Right renal cortex interstitium (tissue), 3 donors: ENCODE measurements at regions not wholly inside any gene's neighbourhood (a gene's known extent, or its start where the extent isn't known, plus 50 kb on each side); places are given as distances from the start of the nearest gene placed in this dataset.

Experiments used
- DNase-seq, 3 donors: peaks; one replicate each; pipeline ENCODE4 v3.0.0-alpha.2; 2013; ENCODE audit warnings: low read depth in 3 of 3, low spot score in 2 of 3

- DNase-seq = no peak
These were observed 203.3 kb upstream of the JADE1 start for GRCh38 chr4:128606173-128606572.

DNA sequence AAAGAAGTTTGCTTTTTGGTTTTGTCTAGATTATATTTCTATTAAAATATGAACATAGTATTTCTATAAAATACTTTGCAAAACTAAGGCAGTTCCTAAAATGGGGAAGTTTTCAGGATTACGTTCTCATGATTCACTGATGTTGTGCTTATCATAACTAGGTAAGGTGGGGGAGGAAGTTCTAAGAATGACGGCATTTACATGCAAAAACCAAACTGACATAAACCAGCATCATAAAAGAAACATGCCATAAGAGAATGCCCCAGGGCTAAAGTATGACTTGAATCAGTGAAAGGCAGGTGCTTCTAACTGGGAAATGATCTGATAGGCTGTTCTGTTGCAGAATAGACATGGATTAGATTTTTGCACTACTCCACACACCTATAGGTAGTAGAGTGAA, 204.7 kb upstream of the JADE1 start:
- DNase-seq = no peak

DNA sequence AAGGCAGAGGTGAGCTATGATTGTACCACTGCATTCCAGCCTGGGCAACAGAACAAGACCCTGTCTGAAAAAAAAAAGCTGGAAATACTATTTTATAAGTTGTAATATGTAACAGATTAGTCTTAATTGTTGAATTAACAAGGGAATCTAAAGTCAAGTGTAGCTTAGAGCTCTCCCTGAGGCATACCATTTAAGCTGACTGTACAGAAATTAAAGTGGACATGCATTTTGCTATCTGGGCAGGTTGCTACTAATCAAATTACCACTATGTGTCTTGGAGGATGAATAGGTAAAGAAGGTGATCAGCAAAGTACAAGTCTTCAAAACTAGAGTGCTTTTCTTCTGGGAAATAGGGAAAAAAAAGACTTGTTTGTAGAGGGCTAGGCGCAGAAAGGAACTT, 205.3 kb upstream of the JADE1 start:
- DNase-seq = no peak

- no peak for DNase-seq
These were observed 206.4 kb upstream of the JADE1 start for GRCh38 chr4:128603081-128603480.

DNA sequence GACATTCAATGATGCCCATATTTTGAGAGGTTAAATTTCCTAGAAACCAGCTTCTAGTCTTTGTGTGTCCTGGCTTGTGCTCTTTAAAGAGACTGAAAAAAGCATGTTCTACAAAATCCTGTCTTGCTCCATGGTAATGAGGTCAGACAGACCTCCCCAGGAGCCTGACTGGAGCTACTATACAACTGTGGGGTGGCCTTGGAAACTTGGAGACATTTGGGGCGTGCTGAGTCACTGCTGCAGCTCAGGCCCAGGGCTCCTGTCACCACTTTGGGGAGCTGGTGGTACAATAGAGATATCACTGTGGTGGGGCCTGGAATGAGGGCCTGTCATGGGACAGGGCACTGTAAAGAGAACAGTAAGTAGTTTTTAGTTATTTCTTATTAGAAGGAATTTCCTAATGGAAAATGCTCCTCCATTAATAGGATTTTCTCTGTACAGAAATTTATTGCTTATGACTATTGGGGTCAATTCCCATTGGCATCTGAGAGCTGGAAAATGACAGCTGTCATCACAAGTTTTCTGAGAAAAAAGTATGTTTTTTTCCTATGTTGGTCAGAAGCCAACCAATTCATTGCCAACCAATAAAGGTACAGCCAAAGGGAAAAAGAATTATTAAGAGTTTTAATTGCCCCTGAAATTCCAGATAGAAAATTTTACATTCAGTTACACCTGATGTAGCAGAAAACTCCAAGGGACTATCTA, 207.4 kb upstream of the JADE1 start:
- no peak for DNase-seq

DNA sequence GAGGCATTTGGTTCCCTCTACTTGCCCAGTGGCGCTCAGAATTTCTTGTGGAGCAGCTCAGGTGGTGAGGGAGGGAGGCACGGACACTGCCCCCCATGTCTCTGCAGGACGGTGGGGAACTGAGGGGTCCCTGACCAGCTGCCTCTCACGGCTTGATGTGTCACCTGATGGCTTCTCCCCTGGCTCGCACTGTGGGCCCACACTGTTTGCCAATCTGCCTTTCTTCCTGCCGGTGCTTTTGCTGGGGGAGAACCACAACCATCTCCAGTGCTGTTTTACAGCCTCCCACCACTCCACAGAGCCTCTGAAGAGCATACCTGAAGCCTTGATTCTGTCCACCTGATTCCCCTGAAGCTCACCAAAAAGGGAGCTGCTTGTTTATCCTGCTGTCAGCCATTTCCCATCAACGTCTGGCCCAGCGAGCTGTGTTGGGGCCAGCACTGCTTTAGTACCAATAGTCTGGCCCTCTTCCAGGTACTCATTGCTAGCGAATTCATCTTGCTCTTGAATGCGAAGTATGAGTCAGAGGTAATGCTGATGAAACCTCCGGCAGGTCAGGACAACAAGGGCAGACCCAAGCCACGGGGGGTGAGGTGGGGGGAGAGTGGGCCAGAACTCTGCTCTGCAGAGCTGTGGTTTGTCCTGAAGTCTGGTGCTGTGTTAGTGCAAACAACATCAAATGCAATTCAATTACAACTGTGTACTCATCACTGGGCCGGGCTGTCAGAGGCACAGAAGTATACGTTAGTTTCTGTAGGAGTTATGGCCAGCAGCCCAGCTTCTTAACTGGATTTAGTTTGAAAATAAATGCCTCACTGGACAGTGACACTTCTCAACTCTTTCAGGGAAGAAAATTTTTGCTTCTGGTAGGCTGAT, 208.3 kb upstream of the JADE1 start:
- no peak for DNase-seq

- DNase-seq = no peak
These were observed 209.1 kb upstream of the JADE1 start for GRCh38 chr4:128600410-128600809.

DNA sequence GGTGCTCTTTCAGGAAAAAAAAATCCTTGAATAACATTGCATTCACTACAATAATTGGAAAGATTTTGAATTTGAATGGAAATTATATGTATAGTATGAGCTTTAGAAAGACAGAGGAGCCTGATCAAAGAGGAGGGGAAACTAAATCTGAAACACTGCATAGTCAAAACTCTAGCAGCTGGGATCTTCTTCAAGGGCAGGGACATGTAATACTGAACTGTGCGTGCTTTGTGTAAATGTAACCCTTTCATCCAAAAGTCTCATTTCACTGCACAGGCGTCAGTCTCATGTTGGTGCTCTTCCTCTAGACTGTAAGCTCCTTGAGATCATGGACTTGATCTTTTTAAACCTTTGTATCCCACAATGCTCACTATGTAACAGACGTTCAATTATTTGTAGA, 212.0 kb upstream of the JADE1 start:
- DNase-seq = no peak

DNA sequence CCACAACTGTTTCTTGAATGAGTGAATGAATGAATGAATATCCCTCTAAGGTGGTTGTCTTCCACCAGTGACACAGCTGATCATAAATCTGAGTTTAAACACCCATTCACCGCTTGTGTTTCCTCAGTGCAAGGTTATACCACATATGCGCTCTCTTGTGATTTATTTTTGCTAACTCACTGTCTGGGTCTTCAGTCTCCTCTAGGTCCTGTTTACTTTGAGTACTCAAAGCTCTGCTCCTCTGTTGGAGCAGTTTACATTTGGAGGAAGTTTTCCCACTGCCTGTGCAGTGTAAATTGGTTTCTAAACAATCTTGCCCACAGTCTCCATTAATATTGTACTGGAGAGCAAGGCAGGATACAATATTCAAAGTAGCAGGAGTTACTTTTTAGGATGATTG, 212.6 kb upstream of the JADE1 start:
- no peak for DNase-seq

GRCh38 chr4:128596115-128596514, 213.4 kb upstream of the JADE1 start:
- DNase-seq = no peak

DNA sequence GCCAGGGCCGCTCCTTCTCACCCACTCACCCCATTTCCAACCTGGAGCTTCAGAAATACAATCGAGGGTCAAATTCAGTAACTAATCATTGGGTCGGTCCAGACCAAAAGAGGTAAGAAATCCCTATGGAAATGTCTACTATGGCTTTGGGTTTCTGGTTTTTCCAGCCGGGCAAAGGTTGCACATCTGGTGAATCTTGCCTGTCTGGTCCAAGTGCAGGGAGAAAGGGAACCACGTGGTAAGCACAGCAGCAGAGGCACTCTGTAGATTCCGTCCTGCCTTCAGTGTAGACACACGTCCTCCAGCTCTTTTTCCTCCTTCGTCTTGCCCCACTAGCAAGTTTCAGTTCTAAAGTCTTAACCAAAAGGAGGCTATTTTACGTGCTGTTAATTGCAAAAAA, 218.0 kb upstream of the JADE1 start:
- DNase-seq = no peak

GRCh38 chr4:128590773-128591172, 218.7 kb upstream of the JADE1 start:
- DNase-seq = no peak

GRCh38 chr4:128590034-128590740, 219.3 kb upstream of the JADE1 start:
- DNase-seq = no peak

- no peak for DNase-seq
These were observed 220.0 kb upstream of the JADE1 start for GRCh38 chr4:128589384-128589965.

- DNase-seq = no peak
These were observed 222.1 kb upstream of the JADE1 start for GRCh38 chr4:128587382-128587781.

GRCh38 chr4:128583753-128584712, 225.5 kb upstream of the JADE1 start:
- no peak for DNase-seq

DNA sequence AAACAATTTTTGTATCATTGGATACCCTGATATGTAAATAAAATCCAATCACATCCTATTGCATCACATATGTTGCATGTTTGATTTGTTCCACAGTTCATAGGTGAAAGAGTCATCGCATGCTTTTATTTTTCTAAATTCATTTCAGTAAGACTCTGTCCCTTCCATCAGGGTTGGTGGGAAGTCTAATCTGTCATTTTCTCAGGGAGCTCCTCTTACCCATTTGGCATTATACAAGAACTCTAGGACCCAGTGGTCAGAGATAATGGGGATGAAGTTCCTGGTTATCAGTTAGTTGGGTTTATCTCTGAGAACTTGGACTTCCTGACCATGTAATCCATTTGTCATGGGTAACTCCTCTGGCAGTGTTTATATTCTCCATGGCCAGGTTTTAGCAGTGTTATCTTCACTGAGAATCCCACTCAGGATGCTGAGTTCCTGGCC, 227.1 kb upstream of the JADE1 start:
- no peak for DNase-seq

- no peak for DNase-seq
These were observed 230.2 kb upstream of the JADE1 start for GRCh38 chr4:128579154-128579853.

DNA sequence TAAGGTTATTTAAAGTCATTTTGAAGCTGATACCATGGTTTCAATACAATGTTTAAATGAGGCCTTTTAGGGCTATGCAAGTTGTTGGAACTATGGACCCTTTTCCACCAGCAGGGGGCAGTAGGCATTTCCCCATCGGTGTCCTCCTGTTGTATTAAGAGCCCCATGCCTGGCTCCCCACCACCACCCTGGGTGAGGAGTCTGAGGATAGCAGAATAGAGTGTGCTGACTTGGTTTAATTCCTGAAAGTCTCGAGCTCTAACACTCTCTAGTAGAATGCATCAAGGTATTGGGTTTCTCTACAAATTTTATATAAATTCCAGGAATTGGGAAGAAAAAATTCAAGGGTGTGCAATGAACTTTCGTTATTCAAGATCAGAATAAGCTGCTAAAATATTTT, 234.8 kb upstream of the JADE1 start:
- DNase-seq = no peak
